H9 (cell line): ENCODE measurements at regions not wholly inside any gene's neighbourhood (a gene's known extent, or its start where the extent isn't known, plus 50 kb on each side); places are given as distances from the start of the nearest gene placed in this dataset.

ENCODE experiments used
- DNase-seq: peaks from one replicate; pipeline ENCODE4 v3.0.0-alpha.2; 2017
- H2AFZ ChIP-seq: one replicate; pipeline ENCODE4 v1.6.1; 2013; ENCODE audit warnings: mild to moderate bottlenecking, low read length, control low read depth, moderate library complexity
- H2AK5ac ChIP-seq: 2 replicates; pipeline ENCODE4 v1.6.1; 2013; ENCODE audit warnings: low read length, control low read depth, mixed read lengths; ENCODE audit not compliant: insufficient read length
- H2BK120ac ChIP-seq: one replicate; pipeline ENCODE4 v1.6.1; 2013; ENCODE audit warnings: low read depth, mild to moderate bottlenecking, low read length, control low read depth, inconsistent platforms; ENCODE audit not compliant: poor library complexity, severe bottlenecking
- H2BK12ac ChIP-seq: 2 replicates; pipeline ENCODE4 v1.6.1; 2013; ENCODE audit warnings: low read length, control low read depth, mixed read lengths, low read depth; ENCODE audit not compliant: insufficient read length
- H2BK15ac ChIP-seq: 2 replicates; pipeline ENCODE4 v1.6.1; 2013; ENCODE audit warnings: low read depth, low read length, control low read depth
- H2BK20ac ChIP-seq: one replicate; pipeline ENCODE4 v1.6.1; 2013; ENCODE audit warnings: low read depth, mild to moderate bottlenecking, low read length, control low read depth, inconsistent platforms; ENCODE audit not compliant: poor library complexity, severe bottlenecking
- H2BK5ac ChIP-seq: 2 replicates; pipeline ENCODE4 v1.6.1; 2013; ENCODE audit warnings: low read length, control low read depth, mixed read lengths; ENCODE audit not compliant: insufficient read length
- H3K14ac ChIP-seq: 2 replicates; pipeline ENCODE4 v1.6.1; 2013; ENCODE audit warnings: low read length, control low read depth; ENCODE audit not compliant: insufficient read depth
- H3K18ac ChIP-seq: 2 replicates; pipeline ENCODE4 v1.6.1; 2013; ENCODE audit warnings: low read depth, mild to moderate bottlenecking, mixed read lengths, low read length, control low read depth; ENCODE audit not compliant: insufficient read length
- H3K23ac ChIP-seq: 2 replicates; pipeline ENCODE4 v1.6.1; 2013; ENCODE audit warnings: low read length, control low read depth, mixed read lengths, low read depth; ENCODE audit not compliant: insufficient read length
- H3K23me2 ChIP-seq: 2 replicates; pipeline ENCODE4 v1.6.1; 2013; ENCODE audit warnings: low read depth, mild to moderate bottlenecking, mixed read lengths, low read length, control low read depth; ENCODE audit not compliant: insufficient read length, poor library complexity, severe bottlenecking
- H3K27ac ChIP-seq: 2 replicates; pipeline ENCODE4 v1.5.1; 2013; ENCODE audit warnings: low read length, control low read depth, mixed read lengths, low read depth; ENCODE audit not compliant: insufficient read length
- H3K27me3 ChIP-seq: 2 replicates; pipeline ENCODE4 v1.6.1; 2013; ENCODE audit warnings: low read length, control low read depth, inconsistent platforms; ENCODE audit not compliant: insufficient read depth
- H3K4ac ChIP-seq: 2 replicates; pipeline ENCODE4 v1.6.1; 2013; ENCODE audit warnings: low read depth, mild to moderate bottlenecking, control low read depth, inconsistent platforms, low read length, moderate library complexity
- H3K4me1 ChIP-seq: 2 replicates; pipeline ENCODE4 v1.6.1; 2013; ENCODE audit warnings: low read length, control low read depth, inconsistent platforms; ENCODE audit not compliant: insufficient read depth
- H3K4me2 ChIP-seq: 2 replicates; pipeline ENCODE4 v1.6.1; 2013; ENCODE audit warnings: low read length, control low read depth, mixed read lengths; ENCODE audit not compliant: insufficient read length, insufficient read depth
- H3K56ac ChIP-seq: 2 replicates; pipeline ENCODE4 v1.6.1; 2013; ENCODE audit warnings: low read depth, mild to moderate bottlenecking, mixed read lengths, low read length, control low read depth; ENCODE audit not compliant: insufficient read length
- H3K79me1 ChIP-seq: 2 replicates; pipeline ENCODE4 v1.6.1; 2013; ENCODE audit warnings: low read depth, mild to moderate bottlenecking, moderate library complexity, low read length, control low read depth, inconsistent platforms; ENCODE audit not compliant: insufficient read depth, poor library complexity, severe bottlenecking
- H3K79me2 ChIP-seq: 2 replicates; pipeline ENCODE4 v1.6.1; 2013; ENCODE audit warnings: low read length, control low read depth, inconsistent platforms; ENCODE audit not compliant: insufficient read depth
- H3K9ac ChIP-seq: 2 replicates; pipeline ENCODE4 v1.6.1; 2013; ENCODE audit warnings: low read length, control low read depth, mixed read lengths; ENCODE audit not compliant: insufficient read length; ENCODE audit errors: extremely low read depth
- H3K9me3 ChIP-seq: one replicate; pipeline ENCODE4 v1.6.1; 2013; ENCODE audit warnings: low read depth, low read length, inconsistent platforms; ENCODE audit not compliant: control insufficient read depth
- H3T11ph ChIP-seq: one replicate; pipeline ENCODE4 v1.6.1; 2013; ENCODE audit warnings: mild to moderate bottlenecking, low read length, control low read depth, inconsistent platforms
- H4K20me1 ChIP-seq: one replicate; pipeline ENCODE4 v1.6.1; 2013; ENCODE audit not compliant: control insufficient read depth, insufficient read length, insufficient read depth
- H4K5ac ChIP-seq: 2 replicates; pipeline ENCODE4 v1.6.1; 2013; ENCODE audit warnings: low read depth, mild to moderate bottlenecking, mixed read lengths, low read length, control low read depth; ENCODE audit not compliant: insufficient read length
- H4K8ac ChIP-seq: replicated peaks from 2 replicates; pipeline ENCODE4 v1.6.1; 2013; ENCODE audit warnings: low read length, control low read depth, mixed read lengths, low read depth; ENCODE audit not compliant: insufficient read length
- H4K91ac ChIP-seq: 2 replicates; pipeline ENCODE4 v1.6.1; 2013; ENCODE audit warnings: low read depth, mild to moderate bottlenecking, moderate library complexity, mixed read lengths, low read length, control low read depth; ENCODE audit not compliant: insufficient read length
- H3K27ac Mint-ChIP-seq, 3 experiments: 2 replicates in 2 of 3; 3 replicates in 1 of 3; pipeline ENCODE4 v1.8.0; 2020 to 2021; ENCODE audit warnings: mixed read lengths in 3 of 3, mild to moderate bottlenecking in 1 of 3, moderate library complexity in 1 of 3
- H3K27me3 Mint-ChIP-seq: 2 replicates; pipeline ENCODE4 v1.8.0; 2021; ENCODE audit warnings: low read depth, mild to moderate bottlenecking, moderate library complexity, mixed read lengths
- H3K36me3 Mint-ChIP-seq, 3 experiments: 2 replicates in 2 of 3; 3 replicates in 1 of 3; pipeline ENCODE4 v1.8.0; 2020 to 2021; ENCODE audit warnings: low read depth in 3 of 3, mixed read lengths in 3 of 3; ENCODE audit not compliant: insufficient read depth in 1 of 3
- H3K4me1 Mint-ChIP-seq, 2 experiments: 2 replicates each; pipeline ENCODE4 v1.8.0; 2020; ENCODE audit warnings: mixed read lengths in 2 of 2
- H3K4me3 Mint-ChIP-seq, 2 experiments: 2 replicates in 1 of 2; 3 replicates in 1 of 2; pipeline ENCODE4 v1.8.0; 2020 to 2021; ENCODE audit warnings: mild to moderate bottlenecking in 2 of 2, mixed read lengths in 2 of 2, moderate library complexity in 1 of 2
- H3K9me3 Mint-ChIP-seq, 2 experiments: 2 replicates in 1 of 2; 3 replicates in 1 of 2; pipeline ENCODE4 v1.8.0; 2020; ENCODE audit warnings: mild to moderate bottlenecking in 2 of 2, mixed read lengths in 2 of 2, moderate library complexity in 1 of 2
- WGBS: extraction: QIAGEN DNeasy Blood & Tissue Kit; methylation state at CpG from one replicate; pipeline ENCODE4 v1.1.7; 2013; ENCODE audit warnings: missing lambda C conversion rate, low lambda C conversion rate, mixed read lengths; ENCODE audit not compliant: insufficient read length; ENCODE audit errors: extremely low coverage; 5-methylcytosine and 5-hydroxymethylcytosine counted together
- TF ChIP-seq, protein P1 (sequence below): fragments of 200-600 bp; sonication (generic); conservative IDR thresholded peaks from 3 replicates; pipeline ENCODE4 v1.8.0; 2021; ENCODE audit warnings: antibody characterized with exemption, mild to moderate bottlenecking

DNA sequence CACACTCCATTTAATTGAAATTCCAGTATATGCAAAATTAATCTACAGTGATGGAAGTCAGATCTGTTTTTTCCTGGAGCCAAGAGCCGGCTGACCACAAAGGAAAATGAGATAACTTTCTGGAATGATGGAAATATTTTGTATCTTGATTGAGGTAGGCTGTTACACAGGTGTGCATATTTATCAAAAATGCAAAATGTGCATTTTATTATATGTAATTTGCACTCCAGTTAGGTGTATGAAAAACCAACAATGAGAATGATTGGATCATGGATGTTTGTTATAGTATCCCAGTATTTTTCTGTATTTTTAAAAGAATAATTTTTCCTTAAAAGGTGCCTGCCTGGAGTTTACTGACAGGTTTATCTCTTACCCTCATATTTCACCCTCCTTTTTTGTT, 242.0 kb upstream of the JAG1 start:
- Histone ChIP-seq H3K27me3 (no peaks in the 10 kb centered on the region), H3K56ac (no peak overlapping the region), H3K79me1 (no peaks in the 10 kb centered on the region), H4K91ac (no peak overlapping the region), H3K9ac (no peak overlapping the region), H2BK12ac (no peak overlapping the region), H3K14ac (no peak overlapping the region), H3T11ph (no peak overlapping the region), H4K5ac (no peak overlapping the region), H3K79me2 (no peaks in the 10 kb centered on the region), H2BK20ac (no peak overlapping the region), H4K20me1 (no peaks in the 10 kb centered on the region), H2AK5ac (no peak overlapping the region), H3K4me1 (no peaks in the 10 kb centered on the region), H3K23ac (no peak overlapping the region), H3K27ac (no peak overlapping the region), H3K18ac (no peak overlapping the region), H3K9me3 (no peaks in the 10 kb centered on the region), H4K8ac (no peak overlapping the region), H2BK5ac (no peak overlapping the region), H3K4ac (no peak overlapping the region), H3K23me2 (no peaks in the 10 kb centered on the region), H2BK120ac (no peak overlapping the region), H3K4me2 (no peak overlapping the region), H2BK15ac (no peak overlapping the region), H2AFZ (no peak overlapping the region)
- H3K4me1 Mint-ChIP-seq, result no peaks in the 10 kb centered on the region
- peaks cover 4 to 5% of the 10 kb centered on the region in 2 experiments; a peak in 4 of 5 replicates for H3K9me3 Mint-ChIP-seq
- H3K36me3 Mint-ChIP-seq, result 0 out of 7 replicates have a peak, but pooled peaks cover 0 to 7% (median 0%) of the 10 kb centered on the region in 3 experiments
- TF ChIP-seq, protein P1, sequence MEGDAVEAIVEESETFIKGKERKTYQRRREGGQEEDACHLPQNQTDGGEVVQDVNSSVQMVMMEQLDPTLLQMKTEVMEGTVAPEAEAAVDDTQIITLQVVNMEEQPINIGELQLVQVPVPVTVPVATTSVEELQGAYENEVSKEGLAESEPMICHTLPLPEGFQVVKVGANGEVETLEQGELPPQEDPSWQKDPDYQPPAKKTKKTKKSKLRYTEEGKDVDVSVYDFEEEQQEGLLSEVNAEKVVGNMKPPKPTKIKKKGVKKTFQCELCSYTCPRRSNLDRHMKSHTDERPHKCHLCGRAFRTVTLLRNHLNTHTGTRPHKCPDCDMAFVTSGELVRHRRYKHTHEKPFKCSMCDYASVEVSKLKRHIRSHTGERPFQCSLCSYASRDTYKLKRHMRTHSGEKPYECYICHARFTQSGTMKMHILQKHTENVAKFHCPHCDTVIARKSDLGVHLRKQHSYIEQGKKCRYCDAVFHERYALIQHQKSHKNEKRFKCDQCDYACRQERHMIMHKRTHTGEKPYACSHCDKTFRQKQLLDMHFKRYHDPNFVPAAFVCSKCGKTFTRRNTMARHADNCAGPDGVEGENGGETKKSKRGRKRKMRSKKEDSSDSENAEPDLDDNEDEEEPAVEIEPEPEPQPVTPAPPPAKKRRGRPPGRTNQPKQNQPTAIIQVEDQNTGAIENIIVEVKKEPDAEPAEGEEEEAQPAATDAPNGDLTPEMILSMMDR, result no peak
- WGBS, result no CpG with 5 or more reads among the region's 1 CpG
- no peaks in the 10 kb centered on the region for H3K27me3 Mint-ChIP-seq
- no peak for DNase-seq
- H3K27ac Mint-ChIP-seq, result no peak overlapping the region
- no peak overlapping the region for H3K4me3 Mint-ChIP-seq
